Heart left ventricle (tissue), 16 donors: ENCODE measurements at regions not wholly inside any gene's neighbourhood (a gene's known extent, or its start where the extent isn't known, plus 50 kb on each side); places are given as distances from the start of the nearest gene placed in this dataset.
"Not testable (repeated sequence)": the region's sequence is repeated elsewhere in the genome, so short reads cannot be mapped to it uniquely, and the experiment has no call there.

ENCODE experiments used
- ATAC-seq, 4 donors: fragments of 200-7000 bp; cut with Tn5 transposase; one replicate each; pipeline ENCODE4 v1.9.1; 2020 to 2022; ENCODE audit warnings: moderate library complexity in 4 of 4, mild to moderate bottlenecking in 3 of 4, moderate number of reproducible peaks in 1 of 4
- DNase-seq, 5 donors: peaks; one replicate each; pipeline ENCODE4 v3.0.0-alpha.2; 2020
- H3K27ac ChIP-seq, 12 donors: fragments of 200-600 bp; sonication (generic) in 4 of 12; one replicate each; pipeline versions ENCODE4 v1.5.0 to v1.8.0; 2016 to 2022; ENCODE audit warnings: mild to moderate bottlenecking in 2 of 12
- H3K27me3 ChIP-seq, 9 donors: fragments of 200-600 bp; sonication (generic) in 2 of 9; one replicate each; pipeline versions ENCODE4 v1.5.1 to v1.8.0; 2016 to 2022; ENCODE audit warnings: mild to moderate bottlenecking in 3 of 9
- H3K36me3 ChIP-seq, 9 donors: fragments of 200-600 bp; sonication (generic) in 2 of 9; one replicate each; pipeline versions ENCODE4 v1.5.0 to v1.8.0; 2018 to 2022; ENCODE audit warnings: mild to moderate bottlenecking in 2 of 9
- H3K4me1 ChIP-seq, 12 donors: fragments of 200-600 bp; sonication (generic) in 4 of 12; one replicate each; pipeline versions ENCODE4 v1.5.0 to v1.8.0; 2016 to 2022; ENCODE audit warnings: mild to moderate bottlenecking in 3 of 12
- H3K4me3 ChIP-seq, 12 donors: fragments of 200-600 bp; sonication (generic) in 4 of 12; one replicate each; pipeline versions ENCODE4 v1.5.0 to v1.8.0; 2017 to 2022; ENCODE audit warnings: mild to moderate bottlenecking in 9 of 12, moderate library complexity in 4 of 12
- H3K9me3 ChIP-seq, 12 donors: fragments of 200-600 bp; sonication (generic) in 4 of 12; one replicate each; pipeline versions ENCODE4 v1.5.0 to v1.8.0; 2016 to 2022; ENCODE audit warnings: mild to moderate bottlenecking in 1 of 12
- CTCF ChIP-seq, 12 donors: fragments of 200-600 bp; sonication (generic) in 4 of 12; IDR thresholded peaks; one replicate each; pipeline versions ENCODE4 v1.5.0 to v1.8.0; 2018 to 2022; ENCODE audit warnings: antibody characterized with exemption in 12 of 12, mild to moderate bottlenecking in 5 of 12
- POLR2A ChIP-seq, 2 donors: fragments of 450-650 bp; IDR thresholded peaks; one replicate each; pipeline ENCODE4 v1.6.1; 2017; ENCODE audit warnings: antibody characterized with exemption in 2 of 2, mild to moderate bottlenecking in 2 of 2, moderate library complexity in 2 of 2
- WGBS, 4 donors: extraction: QIAGEN DNeasy Blood & Tissue Kit in 2 of 4; methylation state at CpG; one replicate each; pipeline versions ENCODE4 v1.1.5 to v1.1.7; 2013 to 2018; 5-methylcytosine and 5-hydroxymethylcytosine counted together
- intact Hi-C, 10 donors: fragments of 100-400 bp; cut with DNase I; formaldehyde crosslinking; loops; one replicate each; pipeline versions ENCODE4 v1.11.1 to v1.14.2; 2022
- donor health status: ischemic (EF 13 %, LVEDD 7.1; RV severe dilation, severe dysfunction).
- donor health status: healthy with polysubstance abuse.
- donor health status: DM: no; HTN: yes; CAD: no.
- donor health status: DM: no; HTN: no; CAD: no.
- donor health status: ischemic (EF 25% LVEDD 6.9; RV normal size, moderate dysfunction).
- donor health status: ischemic (EF 25% LVEDD 5.7; RV mildly dilated, moderate dysfunction).
- donor health status: healthy.
- donor health status: DM: yes; HTN: yes; CAD: no.
- donor health status: ischemic (EF 35%, LVEDD 5.7; RV mildly dilated, moderate dysfunction).
- donor health status: nonischemic (EF 11% LVEDD 7.7; RV severe dilation, severe dysfunction).
- donor health status: DM: yes; HTN: yes; CAD: no.
- donor health status: PGD.
- donor health status: ischemic (EF 29% LVEDD 5.4; RV normal size, mild dysfunction).
- donor health status: nonischemic (EF 23%, LVEDD 6.1; RV moderate dilation, normal function).

DNA sequence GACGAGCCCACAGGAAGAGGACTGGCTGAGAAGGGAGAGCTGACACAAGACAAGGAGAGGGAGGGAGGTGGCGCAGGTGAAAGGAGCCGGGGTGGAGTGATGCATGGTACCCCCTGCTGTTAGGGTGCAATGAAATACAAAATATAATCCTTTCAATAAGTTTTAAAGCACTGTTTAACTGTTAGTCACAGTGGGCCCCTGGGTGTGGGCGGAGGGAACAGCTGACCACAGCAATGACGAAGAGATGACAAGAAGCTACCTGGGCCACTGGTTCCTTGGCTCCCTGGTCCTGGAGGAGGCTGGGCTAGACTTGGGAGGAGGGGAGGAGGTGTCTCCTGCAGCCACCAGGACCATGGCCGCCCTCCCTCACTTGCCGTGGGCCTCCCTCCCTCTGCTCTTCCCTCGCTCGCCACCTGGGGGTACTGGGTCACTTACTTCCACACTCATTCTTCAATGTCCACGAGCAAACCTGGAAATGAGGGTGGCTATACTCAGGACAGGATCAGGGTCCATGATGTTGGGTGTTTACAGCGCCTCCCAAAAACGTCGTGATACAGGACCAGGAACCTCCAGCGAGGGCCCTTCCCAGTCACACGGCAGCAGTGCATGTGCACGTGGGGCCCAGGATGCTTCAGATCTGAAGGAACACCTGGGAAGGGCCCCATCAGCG is 196.1 kb downstream of the ANKRD30B start:
- TF ChIP-seq CTCF (IDR thresholded peaks at IDR 0.05) (no peak), POLR2A (IDR thresholded peaks at IDR 0.05) (no peak)
- Histone ChIP-seq H3K9me3 (no peaks in the 10 kb centered on the region), H3K27me3 (peaks cover 0 to 3% (median 0%) of the 10 kb centered on the region in 9 donors), H3K27ac (no peak overlapping the region), H3K36me3 (no peaks in the 10 kb centered on the region), H3K4me1 (no peaks in the 10 kb centered on the region), H3K4me3 (no peak overlapping the region)
- DNase-seq = no peak
- intact Hi-C loops = no loop called here
- ATAC-seq = no peak
- 75 to 80% (median 79%) methylated on average over 14 to 17 of the region's 17 CpGs for WGBS, 4 donors

DNA sequence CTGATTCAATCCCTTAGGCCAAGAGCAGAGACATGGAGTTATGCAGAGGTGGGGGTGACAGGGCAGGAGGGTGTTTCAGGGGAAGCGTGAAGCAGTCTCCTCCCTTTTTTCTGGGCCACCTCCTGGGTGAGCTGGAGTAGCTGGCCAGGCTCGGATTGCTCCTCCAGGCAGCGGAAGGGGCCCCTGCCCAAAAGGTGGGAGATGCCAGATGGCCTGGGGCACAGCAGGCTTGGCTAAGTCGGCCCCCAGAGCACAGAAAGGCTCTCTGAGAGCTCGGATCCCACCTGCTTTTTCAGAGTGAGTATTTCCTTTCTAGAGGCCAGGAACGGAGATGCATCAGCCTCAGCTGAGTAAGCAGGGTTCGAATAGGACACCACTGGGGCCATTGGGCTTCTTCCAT is 196.9 kb downstream of the ANKRD30B start:
- WGBS, 4 donors = 67 to 72% (median 68%) methylated on average over 6 to 7 of the region's 7 CpGs
- DNase-seq (no peak), ATAC-seq (no peak)
- no peaks in the 10 kb centered on the region for H3K36me3 ChIP-seq
- no peak overlapping the region for H3K27ac ChIP-seq
- TF ChIP-seq CTCF (IDR thresholded peaks at IDR 0.05) (no peak), POLR2A (IDR thresholded peaks at IDR 0.05) (no peak)
- no peaks in the 10 kb centered on the region for H3K4me1 ChIP-seq
- no peak overlapping the region for H3K4me3 ChIP-seq
- H3K9me3 ChIP-seq = no peaks in the 10 kb centered on the region
- peaks cover 0 to 3% (median 0%) of the 10 kb centered on the region in 9 donors for H3K27me3 ChIP-seq
- intact Hi-C loops = no loop called here

DNA sequence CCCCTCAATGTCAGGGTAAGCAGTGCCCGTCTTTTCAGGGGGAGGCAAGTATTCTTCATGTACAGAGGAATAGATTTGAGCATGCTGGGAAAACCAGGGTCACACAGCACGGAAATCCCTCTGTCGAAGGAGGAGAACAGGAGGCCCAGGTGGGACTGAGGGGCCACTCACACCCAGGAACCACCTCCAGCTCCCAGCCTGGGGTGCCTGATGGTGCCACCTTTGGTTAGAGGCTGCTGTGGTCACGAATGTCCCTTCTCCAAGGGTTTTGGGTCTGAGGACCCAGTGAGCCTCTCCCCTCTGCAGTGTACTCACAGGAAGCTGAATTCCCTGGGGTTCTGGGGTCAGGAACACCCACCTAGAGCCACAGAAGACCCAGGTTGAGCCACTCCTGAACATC is 197.3 kb downstream of the ANKRD30B start:
- Histone ChIP-seq H3K27me3 (peaks cover 0 to 3% (median 0%) of the 10 kb centered on the region in 9 donors), H3K4me3 (no peak overlapping the region), H3K27ac (no peak overlapping the region), H3K36me3 (no peaks in the 10 kb centered on the region), H3K4me1 (no peaks in the 10 kb centered on the region), H3K9me3 (no peaks in the 10 kb centered on the region)
- WGBS, 4 donors = 51 to 79% (median 71%) methylated on average over 3 to 4 of the region's 4 CpGs
- TF ChIP-seq POLR2A (IDR thresholded peaks at IDR 0.05) = no peak
- TF ChIP-seq CTCF (IDR thresholded peaks at IDR 0.05) = no peak
- ATAC-seq = no peak
- intact Hi-C loops = no loop called here
- no peak for DNase-seq

GRCh38 chr18:14945984-14946383 is 198.0 kb downstream of the ANKRD30B start:
- ATAC-seq = no peak
- no peak for DNase-seq
- Histone ChIP-seq H3K27ac (no peak overlapping the region), H3K27me3 (peaks cover 0 to 3% (median 0%) of the 10 kb centered on the region in 9 donors), H3K4me1 (no peaks in the 10 kb centered on the region), H3K9me3 (no peaks in the 10 kb centered on the region), H3K36me3 (no peaks in the 10 kb centered on the region), H3K4me3 (no peak overlapping the region)
- intact Hi-C loops = no loop called here
- TF ChIP-seq CTCF (IDR thresholded peaks at IDR 0.05) (no peak), POLR2A (IDR thresholded peaks at IDR 0.05) (no peak)
- WGBS, 4 donors = 79 to 88% (median 85%) methylated on average over 7 of the region's 7 CpGs

- H3K27me3 ChIP-seq, ATAC-seq, H3K4me1 ChIP-seq, H3K9me3 ChIP-seq, H3K27ac ChIP-seq, DNase-seq, H3K36me3 ChIP-seq, intact Hi-C loops, H3K4me3 ChIP-seq: not testable (repeated sequence)
- WGBS, 4 donors = 41 to 59% (median 51%) methylated on average over 7 of the region's 7 CpGs
These were observed 198.9 kb downstream of the ANKRD30B start for GRCh38 chr18:14946741-14947470.
